IMR-90 (cell line): ENCODE measurements at regions not wholly inside any gene's neighbourhood (a gene's known extent, or its start where the extent isn't known, plus 50 kb on each side); places are given as distances from the start of the nearest gene placed in this dataset.

Experiments used
- ATAC-seq: fragments of 200-7000 bp; cut with Tn5 transposase; 2 replicates; pipeline ENCODE4 v1.9.1; 2020; ENCODE audit warnings: low read depth, mild to moderate bottlenecking, moderate library complexity
- BruUV-seq: library from RNA; stranded (reverse); fragments of 400-500 nt; replicated peaks from 2 replicates; lab custom pipeline; 2021; lab: Mats Ljungman, UMichigan
- CTCF ChIA-PET: fragments of 300-600 bp; formaldehyde crosslinking; extraction: SDS; loops from one replicate; lab custom pipeline; 2021; ENCODE audit warnings: antibody characterized with exemption; lab: Yijun Ruan, JAX
- POLR2A ChIA-PET: fragments of 300-600 bp; sonication (Branson Sonifier 250); formaldehyde crosslinking; loops from one replicate; lab custom pipeline; 2022; ENCODE audit warnings: antibody characterized with exemption; ENCODE audit not compliant: unreplicated experiment; lab: Charles Lee
- DNase-seq: peaks from one replicate; pipeline ENCODE4 v3.0.0; 2013
- H2AFZ ChIP-seq: replicated peaks from 2 replicates; pipeline ENCODE3; 2013; ENCODE audit warnings: low read length, mild to moderate bottlenecking; ENCODE audit not compliant: poor library complexity
- H2AK5ac ChIP-seq: 2 replicates; pipeline ENCODE4 v1.6.1; 2013; ENCODE audit warnings: low read depth, low read length, inconsistent platforms
- H2AK9ac ChIP-seq: replicated peaks from 2 replicates; pipeline ENCODE3; 2013; ENCODE audit warnings: mild to moderate bottlenecking, low read depth, low read length, moderate library complexity; ENCODE audit not compliant: poor library complexity
- H2BK120ac ChIP-seq: 2 replicates; pipeline ENCODE4 v1.6.1; 2013; ENCODE audit warnings: low read depth, low read length, inconsistent platforms
- H2BK15ac ChIP-seq: 3 replicates; pipeline ENCODE4 v1.6.1; 2013; ENCODE audit warnings: low read depth, low read length, inconsistent platforms
- H2BK20ac ChIP-seq: 2 replicates; pipeline ENCODE4 v1.6.1; 2013; ENCODE audit warnings: low read depth, mild to moderate bottlenecking, inconsistent platforms, low read length, moderate library complexity
- H2BK5ac ChIP-seq: 2 replicates; pipeline ENCODE4 v1.6.1; 2013; ENCODE audit warnings: mild to moderate bottlenecking, low read depth, low read length, inconsistent platforms; ENCODE audit not compliant: poor library complexity, severe bottlenecking
- H3K14ac ChIP-seq: replicated peaks from 2 replicates; pipeline ENCODE4 v1.6.1; 2013; ENCODE audit warnings: low read depth, low read length, inconsistent platforms
- H3K18ac ChIP-seq: 2 replicates; pipeline ENCODE4 v1.6.1; 2013; ENCODE audit warnings: low read depth, low read length, control low read depth
- H3K23ac ChIP-seq: 2 replicates; pipeline ENCODE4 v1.6.1; 2013; ENCODE audit warnings: low read depth, low read length, inconsistent platforms
- H3K27ac ChIP-seq: 2 replicates; pipeline ENCODE4 v1.5.1; 2013; ENCODE audit warnings: mild to moderate bottlenecking, control low read depth, low read length; ENCODE audit not compliant: insufficient read depth
- H3K27me3 ChIP-seq: 2 replicates; pipeline ENCODE4 v1.6.1; 2013; ENCODE audit warnings: low read length; ENCODE audit not compliant: control insufficient read depth, insufficient read depth
- H3K36me3 ChIP-seq: 2 replicates; pipeline ENCODE4 v1.6.1; 2013; ENCODE audit warnings: low read length, mixed read lengths; ENCODE audit not compliant: control insufficient read depth, insufficient read depth
- H3K4ac ChIP-seq: 2 replicates; pipeline ENCODE4 v1.6.1; 2013; ENCODE audit warnings: low read depth, low read length, inconsistent platforms
- H3K4me1 ChIP-seq: 2 replicates; pipeline ENCODE4 v1.6.1; 2013; ENCODE audit warnings: low read length, mixed read lengths; ENCODE audit not compliant: control insufficient read depth, insufficient read depth
- H3K4me2 ChIP-seq: 2 replicates; pipeline ENCODE4 v1.6.1; 2013; ENCODE audit warnings: low read depth, mild to moderate bottlenecking, control low read depth, low read length, moderate library complexity
- H3K4me3 ChIP-seq: 2 replicates; pipeline ENCODE4 v1.5.1; 2013; ENCODE audit warnings: low read depth, mild to moderate bottlenecking, control low read depth, low read length, moderate library complexity; ENCODE audit not compliant: insufficient read depth
- H3K56ac ChIP-seq: 2 replicates; pipeline ENCODE4 v1.6.1; 2013; ENCODE audit warnings: low read length, inconsistent platforms; ENCODE audit not compliant: insufficient read depth; ENCODE audit errors: extremely low read depth
- H3K79me1 ChIP-seq, 2 experiments: 2 replicates each; pipeline ENCODE4 v1.6.1; 2013; ENCODE audit warnings: low read length in 2 of 2, inconsistent platforms in 1 of 2, low read depth in 1 of 2
- H3K9ac ChIP-seq: 2 replicates; pipeline ENCODE4 v1.6.1; 2013; ENCODE audit warnings: low read depth, low read length, control low read depth
- H3K9me1 ChIP-seq: 2 replicates; pipeline ENCODE4 v1.6.1; 2013; ENCODE audit warnings: low read length, inconsistent platforms; ENCODE audit not compliant: insufficient read depth
- H3K9me3 ChIP-seq: 2 replicates; pipeline ENCODE4 v1.6.1; 2013; ENCODE audit warnings: low read length; ENCODE audit not compliant: control insufficient read depth, insufficient read depth
- H4K20me1 ChIP-seq: 2 replicates; pipeline ENCODE4 v1.6.1; 2013; ENCODE audit warnings: low read length, inconsistent platforms; ENCODE audit not compliant: insufficient read depth
- H4K5ac ChIP-seq: 2 replicates; pipeline ENCODE4 v1.6.1; 2013; ENCODE audit warnings: mild to moderate bottlenecking, low read depth, low read length, control low read depth
- H4K8ac ChIP-seq, 2 experiments: 2 replicates each; pipeline ENCODE4 v1.6.1; 2013; ENCODE audit warnings: low read depth in 2 of 2, low read length in 2 of 2, control low read depth in 1 of 2, inconsistent platforms in 1 of 2
- H4K91ac ChIP-seq: 2 replicates; pipeline ENCODE4 v1.6.1; 2013; ENCODE audit warnings: low read depth, low read length, inconsistent platforms; ENCODE audit not compliant: insufficient read depth
- BHLHE40 ChIP-seq: fragments of 150-350 bp; IDR thresholded peaks from 2 replicates; pipeline ENCODE4 v1.6.1; 2016; ENCODE audit warnings: mild to moderate bottlenecking, low read depth, low read length
- CEBPB ChIP-seq: IDR thresholded peaks from 2 replicates; pipeline ENCODE4 v1.6.1; 2012; ENCODE audit warnings: low read depth, low read length, improper control_type of control experiment
- CHD1 ChIP-seq: IDR thresholded peaks from 2 replicates; pipeline ENCODE4 v1.6.1; 2012; ENCODE audit warnings: low read depth, low read length, improper control_type of control experiment
- CTCF ChIP-seq: conservative IDR thresholded peaks from 2 replicates; pipeline ENCODE4 v1.5.1; 2012; ENCODE audit warnings: mild to moderate bottlenecking, low read depth, low read length, improper control_type of control experiment
- ELK1 ChIP-seq: fragments of 150-350 bp; IDR thresholded peaks from 2 replicates; pipeline ENCODE4 v1.6.1; 2016; ENCODE audit warnings: low read depth, mild to moderate bottlenecking, low read length, moderate library complexity, borderline replicate concordance
- MAFK ChIP-seq: IDR thresholded peaks from 2 replicates; pipeline ENCODE4 v1.6.1; 2012; ENCODE audit warnings: low read depth, low read length, improper control_type of control experiment
- MAZ ChIP-seq: IDR thresholded peaks from 2 replicates; pipeline ENCODE4 v1.6.1; 2012; ENCODE audit warnings: low read depth, mild to moderate bottlenecking, low read length, improper control_type of control experiment, moderate library complexity, borderline replicate concordance
- NFE2L2 ChIP-seq: fragments of 150-350 bp; IDR thresholded peaks from 2 replicates; pipeline ENCODE4 v1.6.1; 2016; ENCODE audit warnings: low read depth, mild to moderate bottlenecking, low read length
- RAD21 ChIP-seq: IDR thresholded peaks from 2 replicates; pipeline ENCODE4 v1.6.1; 2012; ENCODE audit warnings: low read length, improper control_type of control experiment
- RFX5 ChIP-seq: IDR thresholded peaks from 2 replicates; pipeline ENCODE4 v1.8.0; 2012; ENCODE audit warnings: low read depth, mild to moderate bottlenecking, low read length, moderate library complexity
- SMC3 ChIP-seq: fragments of 150-350 bp; IDR thresholded peaks from 2 replicates; pipeline ENCODE4 v1.6.1; 2016; ENCODE audit warnings: low read depth, mild to moderate bottlenecking, antibody characterized with exemption, low read length, moderate library complexity
- USF2 ChIP-seq: fragments of 150-350 bp; IDR thresholded peaks from 2 replicates; pipeline ENCODE4 v1.6.1; 2017; ENCODE audit warnings: mild to moderate bottlenecking, antibody characterized with exemption, low read length, low read depth
- WGBS, 2 experiments: methylation state at CpG; one replicate each; pipeline versions ENCODE4 v1.1.5 to v1.1.7; 2013; ENCODE audit warnings: missing lambda C conversion rate in 2 of 2; ENCODE audit not compliant: insufficient read length in 1 of 2; ENCODE audit errors: extremely low coverage in 2 of 2; 5-methylcytosine and 5-hydroxymethylcytosine counted together
- dilution Hi-C: fragments of 300-500 bp; cut with HindIII; formaldehyde crosslinking; loops from one replicate; pipeline ENCODE4 v1.14.3; 2018; ENCODE audit warnings: low sequenced_read_pairs; ENCODE audit not compliant: unreplicated experiment
- in situ Hi-C: fragments of 300-500 bp; cut with MboI; formaldehyde crosslinking; loops from 3 replicates; pipeline ENCODE4 v1.14.3; 2019; ENCODE audit warnings: low sequenced_read_pairs, inconsistent platforms, mixed read lengths
- intact Hi-C: fragments of 100-400 bp; cut with micrococcal nuclease; formaldehyde crosslinking; loops from 2 replicates; pipeline ENCODE4 v1.10.0; 2022

GRCh38 chr7:81232084-81232799 lies 313.4 kb upstream of the SEMA3C start:
- H2AK9ac ChIP-seq: no peak overlapping the region
- H3K4me3 ChIP-seq: no peak overlapping the region
- no peak overlapping the region for H2BK120ac ChIP-seq
- H2AFZ ChIP-seq: no peak overlapping the region
- no peak overlapping the region for H3K14ac ChIP-seq
- ATAC-seq: no peak
- no peaks in the 10 kb centered on the region for H3K36me3 ChIP-seq
- ChIA-PET CTCF (no interaction called here), POLR2A (no interaction called here)
- no peaks in the 10 kb centered on the region for H3K79me1 ChIP-seq
- H3K9me3 ChIP-seq: no peaks in the 10 kb centered on the region
- no peaks in the 10 kb centered on the region for H4K20me1 ChIP-seq
- BruUV-seq: no TSS peak
- H4K5ac ChIP-seq: no peak overlapping the region
- no peaks in the 10 kb centered on the region for H3K9me1 ChIP-seq
- no peak overlapping the region for H2BK15ac ChIP-seq
- no peaks in the 10 kb centered on the region for H3K4me1 ChIP-seq
- H3K9ac ChIP-seq: no peak overlapping the region
- no peak overlapping the region for H2BK20ac ChIP-seq
- no peak overlapping the region for H2BK5ac ChIP-seq
- H3K27ac ChIP-seq: no peak overlapping the region
- TF ChIP-seq MAZ (no peak), CTCF (no peak), SMC3 (no peak), RFX5 (no peak), BHLHE40 (no peak), MAFK (no peak), NFE2L2 (no peak), RAD21 (no peak), ELK1 (no peak), USF2 (no peak), CHD1 (no peak), CEBPB (no peak)
- in situ Hi-C loops: no loop called here
- H4K8ac ChIP-seq: no peak overlapping the region
- DNase-seq: no peak
- H3K4ac ChIP-seq: no peak overlapping the region
- no peak overlapping the region for H4K91ac ChIP-seq
- no peak overlapping the region for H3K4me2 ChIP-seq
- H3K18ac ChIP-seq: no peak overlapping the region
- WGBS, 2 experiments: 87% methylated on average over 3 of the region's 8 CpGs; no CpG with 5 or more reads in 1 of the 2 experiments
- no peak overlapping the region for H3K56ac ChIP-seq
- intact Hi-C loops: no loop called here
- no peak overlapping the region for H3K23ac ChIP-seq
- dilution Hi-C loops: no loop called here
- no peak overlapping the region for H2AK5ac ChIP-seq
- peaks cover 2% of the 10 kb centered on the region for H3K27me3 ChIP-seq
